HepG2 (cell line): ENCODE measurements at regions not wholly inside any gene's neighbourhood (a gene's known extent, or its start where the extent isn't known, plus 50 kb on each side); places are given as distances from the start of the nearest gene placed in this dataset.
A peak's percentile ranks its signal among the peaks of the same experiment; 100 is the strongest.

Experiments used
- BRD4 ChIP-seq: sonication (generic); formaldehyde crosslinking; IDR thresholded peaks from 2 replicates; pipeline ENCODE4 v1.4.0; 2020; ENCODE audit warnings: missing genetic modification reagents
- GATAD2A ChIP-seq: IDR thresholded peaks from 2 replicates; pipeline ENCODE4 v1.6.1; 2016
- NFATC3 ChIP-seq: sonication (generic); formaldehyde crosslinking; IDR thresholded peaks from 2 replicates; pipeline ENCODE4 v1.5.1; 2020; ENCODE audit warnings: mild to moderate bottlenecking, missing genetic modification reagents
- PHF21A ChIP-seq: sonication (generic); formaldehyde crosslinking; IDR thresholded peaks from 2 replicates; pipeline ENCODE4 v1.5.0; 2020; ENCODE audit warnings: mild to moderate bottlenecking, missing genetic modification reagents
- RBAK ChIP-seq: sonication (generic); formaldehyde crosslinking; IDR thresholded peaks from 2 replicates; pipeline ENCODE4 v1.5.1; 2020; ENCODE audit warnings: mild to moderate bottlenecking, missing genetic modification reagents
- RORA ChIP-seq: sonication (generic); formaldehyde crosslinking; IDR thresholded peaks from 2 replicates; pipeline ENCODE4 v1.5.0; 2020; ENCODE audit warnings: mild to moderate bottlenecking, missing genetic modification reagents, moderate library complexity
- SMC3 ChIP-seq: IDR thresholded peaks from 2 replicates; pipeline ENCODE4 v1.6.1; 2011; ENCODE audit warnings: low read length, improper control_type of control experiment
- STAT5B ChIP-seq: sonication (generic); formaldehyde crosslinking; IDR thresholded peaks from 2 replicates; pipeline ENCODE4 v1.4.0; 2020; ENCODE audit warnings: missing genetic modification reagents
- U2AF1 ChIP-seq: fragments of 200-400 bp; formaldehyde crosslinking; optimal IDR thresholded peaks from 2 replicates; pipeline ENCODE3; 2017; ENCODE audit warnings: mild to moderate bottlenecking, low read depth, low read length
- ZFP36L1 ChIP-seq: sonication (generic); formaldehyde crosslinking; IDR thresholded peaks from 2 replicates; pipeline ENCODE4 v1.8.0; 2022; ENCODE audit warnings: mild to moderate bottlenecking, missing genetic modification reagents, moderate library complexity
- ZNF253 ChIP-seq: sonication (generic); formaldehyde crosslinking; IDR thresholded peaks from 2 replicates; pipeline ENCODE4 v1.8.0; 2022; ENCODE audit warnings: mild to moderate bottlenecking, missing genetic modification reagents, borderline replicate concordance
- TF ChIP-seq, protein P1 (sequence below): sonication (generic); formaldehyde crosslinking; IDR thresholded peaks from 2 replicates; pipeline ENCODE4 v1.4.0; 2020; ENCODE audit warnings: mild to moderate bottlenecking, low read depth, missing genetic modification reagents
- TF ChIP-seq, protein P2 (sequence below): sonication (generic); formaldehyde crosslinking; IDR thresholded peaks from 2 replicates; pipeline ENCODE4 v1.9.0; 2021; ENCODE audit warnings: missing genetic modification reagents, mild to moderate bottlenecking, borderline replicate concordance
- TF ChIP-seq, protein P3 (sequence below): sonication (generic); formaldehyde crosslinking; IDR thresholded peaks from 2 replicates; pipeline ENCODE4 v1.8.1; 2022; ENCODE audit warnings: mild to moderate bottlenecking, missing genetic modification reagents
- TF ChIP-seq, protein P4 (sequence below): sonication (generic); formaldehyde crosslinking; IDR thresholded peaks from 2 replicates; pipeline ENCODE4 v1.4.0; 2020; ENCODE audit warnings: mild to moderate bottlenecking, missing genetic modification reagents
- TF ChIP-seq, protein P5 (sequence below): sonication (generic); formaldehyde crosslinking; IDR thresholded peaks from 2 replicates; pipeline ENCODE4 v1.4.0; 2020; ENCODE audit warnings: mild to moderate bottlenecking, missing genetic modification reagents
- TF ChIP-seq, protein P6 (sequence below): sonication (generic); formaldehyde crosslinking; IDR thresholded peaks from 2 replicates; pipeline ENCODE4 v1.8.0; 2022; ENCODE audit warnings: mild to moderate bottlenecking, missing genetic modification reagents; ENCODE audit not compliant: insufficient replicate concordance

DNA sequence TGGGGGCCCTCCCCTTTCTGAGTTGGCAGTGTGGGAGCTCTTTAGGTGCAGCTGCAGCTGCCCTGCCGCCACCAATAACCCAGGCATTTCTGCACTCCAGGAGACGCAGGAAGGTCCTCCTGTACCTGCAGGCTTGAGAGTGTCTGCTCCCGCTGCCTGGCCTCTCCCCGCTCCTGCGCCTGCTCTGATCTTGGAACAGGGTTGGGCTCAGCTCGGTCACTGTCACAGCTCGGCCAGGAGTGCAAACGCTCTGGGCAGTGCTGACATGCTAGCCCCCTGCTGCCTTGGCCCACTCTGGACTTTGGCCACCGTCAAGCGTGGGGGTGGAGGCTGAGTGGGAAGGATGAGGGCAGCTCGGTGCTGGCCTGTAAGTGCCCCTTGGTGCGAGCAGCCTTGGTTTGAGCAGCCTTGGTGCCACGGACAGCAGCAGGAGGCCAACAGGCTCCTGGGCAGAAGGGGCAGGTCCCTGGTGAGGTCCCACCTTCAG, 738.1 kb upstream of the GJE1 start (continued):
- TF ChIP-seq, protein P1, sequence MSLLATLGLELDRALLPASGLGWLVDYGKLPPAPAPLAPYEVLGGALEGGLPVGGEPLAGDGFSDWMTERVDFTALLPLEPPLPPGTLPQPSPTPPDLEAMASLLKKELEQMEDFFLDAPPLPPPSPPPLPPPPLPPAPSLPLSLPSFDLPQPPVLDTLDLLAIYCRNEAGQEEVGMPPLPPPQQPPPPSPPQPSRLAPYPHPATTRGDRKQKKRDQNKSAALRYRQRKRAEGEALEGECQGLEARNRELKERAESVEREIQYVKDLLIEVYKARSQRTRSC (CRISPR knock-in tag) = no peak
- TF ChIP-seq ZFP36L1 (CRISPR knock-in tag) (no peak), STAT5B (no peak), NFATC3 (CRISPR knock-in tag) (no peak), GATAD2A (CRISPR knock-in tag) (0 out of 2 replicates have a peak, but pooled peaks have one; percentile 28), RBAK (CRISPR knock-in tag) (no peak), RORA (no peak), SMC3 (no peak), PHF21A (no peak), ZNF253 (no peak), BRD4 (CRISPR knock-in tag) (no peak), U2AF1 (no peak)
- TF ChIP-seq, protein P2, sequence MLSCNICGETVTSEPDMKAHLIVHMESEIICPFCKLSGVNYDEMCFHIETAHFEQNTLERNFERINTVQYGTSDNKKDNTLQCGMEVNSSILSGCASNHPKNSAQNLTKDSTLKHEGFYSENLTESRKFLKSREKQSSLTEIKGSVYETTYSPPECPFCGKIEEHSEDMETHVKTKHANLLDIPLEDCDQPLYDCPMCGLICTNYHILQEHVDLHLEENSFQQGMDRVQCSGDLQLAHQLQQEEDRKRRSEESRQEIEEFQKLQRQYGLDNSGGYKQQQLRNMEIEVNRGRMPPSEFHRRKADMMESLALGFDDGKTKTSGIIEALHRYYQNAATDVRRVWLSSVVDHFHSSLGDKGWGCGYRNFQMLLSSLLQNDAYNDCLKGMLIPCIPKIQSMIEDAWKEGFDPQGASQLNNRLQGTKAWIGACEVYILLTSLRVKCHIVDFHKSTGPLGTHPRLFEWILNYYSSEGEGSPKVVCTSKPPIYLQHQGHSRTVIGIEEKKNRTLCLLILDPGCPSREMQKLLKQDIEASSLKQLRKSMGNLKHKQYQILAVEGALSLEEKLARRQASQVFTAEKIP (CRISPR knock-in tag) = no peak
- TF ChIP-seq, protein P3, sequence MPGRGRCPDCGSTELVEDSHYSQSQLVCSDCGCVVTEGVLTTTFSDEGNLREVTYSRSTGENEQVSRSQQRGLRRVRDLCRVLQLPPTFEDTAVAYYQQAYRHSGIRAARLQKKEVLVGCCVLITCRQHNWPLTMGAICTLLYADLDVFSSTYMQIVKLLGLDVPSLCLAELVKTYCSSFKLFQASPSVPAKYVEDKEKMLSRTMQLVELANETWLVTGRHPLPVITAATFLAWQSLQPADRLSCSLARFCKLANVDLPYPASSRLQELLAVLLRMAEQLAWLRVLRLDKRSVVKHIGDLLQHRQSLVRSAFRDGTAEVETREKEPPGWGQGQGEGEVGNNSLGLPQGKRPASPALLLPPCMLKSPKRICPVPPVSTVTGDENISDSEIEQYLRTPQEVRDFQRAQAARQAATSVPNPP (CRISPR knock-in tag) = no peak
- TF ChIP-seq, protein P4, sequence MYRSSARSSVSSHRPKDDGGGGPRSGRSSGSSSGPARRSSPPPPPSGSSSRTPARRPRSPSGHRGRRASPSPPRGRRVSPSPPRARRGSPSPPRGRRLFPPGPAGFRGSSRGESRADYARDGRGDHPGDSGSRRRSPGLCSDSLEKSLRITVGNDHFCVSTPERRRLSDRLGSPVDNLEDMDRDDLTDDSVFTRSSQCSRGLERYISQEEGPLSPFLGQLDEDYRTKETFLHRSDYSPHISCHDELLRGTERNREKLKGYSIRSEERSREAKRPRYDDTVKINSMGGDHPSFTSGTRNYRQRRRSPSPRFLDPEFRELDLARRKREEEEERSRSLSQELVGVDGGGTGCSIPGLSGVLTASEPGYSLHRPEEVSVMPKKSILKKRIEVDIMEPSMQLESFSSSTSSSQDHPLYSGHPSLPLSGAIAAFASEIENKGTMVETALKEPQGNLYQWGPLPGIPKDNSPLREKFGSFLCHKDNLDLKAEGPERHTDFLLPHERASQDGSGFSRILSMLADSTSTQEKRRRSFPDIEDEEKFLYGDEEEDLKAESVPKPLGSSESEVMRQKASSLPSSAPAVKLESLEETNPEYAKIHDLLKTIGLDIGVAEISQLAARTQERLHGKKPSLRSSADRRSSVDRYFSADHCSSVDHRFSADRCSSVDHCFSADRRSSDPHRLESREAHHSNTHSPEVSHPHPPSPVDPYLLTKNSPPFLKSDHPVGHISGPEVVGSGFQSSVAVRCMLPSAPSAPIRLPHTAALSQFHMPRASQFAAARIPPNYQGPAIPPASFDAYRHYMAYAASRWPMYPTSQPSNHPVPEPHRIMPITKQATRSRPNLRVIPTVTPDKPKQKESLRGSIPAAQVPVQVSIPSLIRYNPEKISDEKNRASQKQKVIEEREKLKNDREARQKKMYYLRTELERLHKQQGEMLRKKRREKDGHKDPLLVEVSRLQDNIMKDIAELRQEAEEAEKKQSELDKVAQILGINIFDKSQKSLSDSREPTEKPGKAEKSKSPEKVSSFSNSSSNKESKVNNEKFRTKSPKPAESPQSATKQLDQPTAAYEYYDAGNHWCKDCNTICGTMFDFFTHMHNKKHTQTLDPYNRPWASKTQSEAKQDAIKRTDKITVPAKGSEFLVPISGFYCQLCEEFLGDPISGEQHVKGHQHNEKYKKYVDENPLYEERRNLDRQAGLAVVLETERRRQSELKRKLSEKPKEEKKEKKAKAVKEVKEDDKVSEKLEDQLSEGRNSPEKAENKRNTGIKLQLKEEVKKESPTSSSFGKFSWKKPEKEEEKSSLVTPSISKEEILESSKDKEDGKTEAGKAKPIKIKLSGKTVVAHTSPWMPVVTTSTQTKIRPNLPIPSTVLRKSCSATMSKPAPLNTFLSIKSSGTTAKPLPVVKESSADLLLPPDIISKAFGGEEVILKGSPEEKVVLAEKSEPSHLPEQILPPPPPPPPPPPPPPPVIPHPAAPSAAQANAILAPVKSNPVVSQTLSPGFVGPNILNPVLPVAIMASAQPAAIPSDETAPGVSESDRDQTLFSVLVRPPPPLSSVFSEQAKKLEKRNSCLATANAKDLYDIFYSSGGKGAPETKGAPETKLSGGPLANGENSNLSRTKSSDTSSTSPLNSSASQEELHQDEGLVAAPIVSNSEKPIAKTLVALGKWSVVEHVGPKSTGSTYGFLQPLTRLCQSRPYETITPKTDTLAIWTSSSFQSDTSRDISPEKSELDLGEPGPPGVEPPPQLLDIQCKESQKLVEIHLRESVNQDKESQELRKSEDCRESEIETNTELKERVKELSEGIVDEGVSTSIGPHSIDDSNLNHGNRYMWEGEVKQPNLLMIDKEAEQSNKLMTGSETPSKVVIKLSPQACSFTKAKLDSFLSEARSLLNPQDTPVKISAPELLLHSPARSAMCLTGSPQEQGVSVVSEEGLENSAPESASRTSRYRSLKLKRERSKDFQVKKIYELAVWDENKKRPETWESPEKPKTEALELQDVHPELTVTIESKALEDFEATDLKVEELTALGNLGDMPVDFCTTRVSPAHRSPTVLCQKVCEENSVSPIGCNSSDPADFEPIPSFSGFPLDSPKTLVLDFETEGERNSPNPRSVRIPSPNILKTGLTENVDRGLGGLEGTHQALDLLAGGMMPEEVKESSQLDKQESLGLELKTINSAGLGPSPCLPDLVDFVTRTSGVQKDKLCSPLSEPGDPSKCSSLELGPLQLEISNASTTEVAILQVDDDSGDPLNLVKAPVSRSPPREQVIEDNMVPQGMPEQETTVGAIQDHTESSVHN (CRISPR knock-in tag) = no peak
- TF ChIP-seq, protein P5, sequence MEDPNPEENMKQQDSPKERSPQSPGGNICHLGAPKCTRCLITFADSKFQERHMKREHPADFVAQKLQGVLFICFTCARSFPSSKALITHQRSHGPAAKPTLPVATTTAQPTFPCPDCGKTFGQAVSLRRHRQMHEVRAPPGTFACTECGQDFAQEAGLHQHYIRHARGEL = no peak
- TF ChIP-seq, protein P6, sequence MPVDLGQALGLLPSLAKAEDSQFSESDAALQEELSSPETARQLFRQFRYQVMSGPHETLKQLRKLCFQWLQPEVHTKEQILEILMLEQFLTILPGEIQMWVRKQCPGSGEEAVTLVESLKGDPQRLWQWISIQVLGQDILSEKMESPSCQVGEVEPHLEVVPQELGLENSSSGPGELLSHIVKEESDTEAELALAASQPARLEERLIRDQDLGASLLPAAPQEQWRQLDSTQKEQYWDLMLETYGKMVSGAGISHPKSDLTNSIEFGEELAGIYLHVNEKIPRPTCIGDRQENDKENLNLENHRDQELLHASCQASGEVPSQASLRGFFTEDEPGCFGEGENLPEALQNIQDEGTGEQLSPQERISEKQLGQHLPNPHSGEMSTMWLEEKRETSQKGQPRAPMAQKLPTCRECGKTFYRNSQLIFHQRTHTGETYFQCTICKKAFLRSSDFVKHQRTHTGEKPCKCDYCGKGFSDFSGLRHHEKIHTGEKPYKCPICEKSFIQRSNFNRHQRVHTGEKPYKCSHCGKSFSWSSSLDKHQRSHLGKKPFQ (CRISPR knock-in tag) = no peak
